A549 (cell line): ENCODE measurements at regions not wholly inside any gene's neighbourhood (a gene's known extent, or its start where the extent isn't known, plus 50 kb on each side); places are given as distances from the start of the nearest gene placed in this dataset.

Experiments
- ATAC-seq, 2 experiments: fragments of 200-7000 bp in 1 of 2; fragments of >200 bp in 1 of 2; cut with Nextera tagmentation in 1 of 2; cut with Tn5 transposase in 1 of 2; 3 replicates each; pipeline versions ENCODE4 v1.8.0 to v1.9.1; 2018 to 2020; ENCODE audit warnings: mild to moderate bottlenecking in 1 of 2, moderate library complexity in 1 of 2
- CTCF ChIA-PET: fragments of 300-600 bp; sonication (Branson Sonifier 250); formaldehyde crosslinking; extraction: SDS; loops from one replicate; lab custom pipeline; 2021; ENCODE audit warnings: antibody characterized with exemption, inconsistent platforms; lab: Yijun Ruan, JAX
- POLR2A ChIA-PET: fragments of 350-600 bp; formaldehyde crosslinking; extraction: SDS; loops from one replicate; lab custom pipeline; 2021; ENCODE audit warnings: antibody characterized with exemption, inconsistent platforms; lab: Yijun Ruan, JAX
- DNase-seq, 2 experiments: peaks; one replicate each; pipeline versions ENCODE4 v3.0.0 to v3.0.0-alpha.2; 2011 to 2016; ENCODE audit warnings: low read depth in 1 of 2, low spot score in 1 of 2
- FAIRE-seq: peaks from 2 replicates; lab custom pipeline; 2011; peaks lifted over from hg19 to GRCh38; lab: Jason Lieb, UNC
- H3K27ac ChIP-seq, 2 experiments: fragments of >200 bp; sonication (Bioruptor Twin); formaldehyde crosslinking; 3 replicates each; pipeline ENCODE4 v1.5.1; 2016 to 2017
- H3K4me1 ChIP-seq: fragments of >200 bp; sonication (Bioruptor Twin); formaldehyde crosslinking; 3 replicates; pipeline ENCODE4 v1.6.1; 2016
- H3K4me2 ChIP-seq: fragments of >200 bp; sonication (Bioruptor Twin); formaldehyde crosslinking; 3 replicates; pipeline ENCODE4 v1.6.1; 2016
- H3K4me3 ChIP-seq: fragments of >200 bp; sonication (Bioruptor Twin); formaldehyde crosslinking; 3 replicates; pipeline ENCODE4 v1.5.1; 2016
- H3K9me3 ChIP-seq: fragments of >200 bp; sonication (Bioruptor Twin); formaldehyde crosslinking; 3 replicates; pipeline ENCODE4 v1.6.1; 2016
- CHD4 ChIP-seq: fragments of 200-600 bp; sonication (generic); IDR thresholded peaks from 2 replicates; pipeline ENCODE4 v1.6.1; 2016; ENCODE audit warnings: antibody characterized with exemption, mild to moderate bottlenecking, borderline replicate concordance
- EHMT2 ChIP-seq: fragments of 200-600 bp; sonication (generic); IDR thresholded peaks from 2 replicates; pipeline ENCODE4 v1.6.1; 2016; ENCODE audit warnings: antibody characterized with exemption, low read depth, mild to moderate bottlenecking, moderate library complexity
- EP300 ChIP-seq, 2 experiments: fragments of >200 bp; sonication (Bioruptor Twin); formaldehyde crosslinking; IDR thresholded peaks; 2 replicates in 1 of 2; 3 replicates in 1 of 2; pipeline ENCODE4 v1.6.1; 2016 to 2017
- FOSB ChIP-seq: fragments of 250-450 bp; sonication (Bioruptor Pico); IDR thresholded peaks from 2 replicates; pipeline ENCODE4 v1.5.0; 2020; ENCODE audit warnings: mild to moderate bottlenecking, moderate library complexity
- FOXS1 ChIP-seq: fragments of 250-450 bp; sonication (Bioruptor Pico); IDR thresholded peaks from 2 replicates; pipeline ENCODE4 v1.5.0; 2020; ENCODE audit warnings: mild to moderate bottlenecking, moderate library complexity
- HEYL ChIP-seq: fragments of 250-450 bp; sonication (Bioruptor Pico); IDR thresholded peaks from 2 replicates; pipeline ENCODE4 v1.8.0; 2021; ENCODE audit warnings: mild to moderate bottlenecking, moderate library complexity
- HOXB13 ChIP-seq: fragments of 250-450 bp; sonication (Bioruptor Pico); IDR thresholded peaks from 2 replicates; pipeline ENCODE4 v1.5.0; 2020; ENCODE audit warnings: low read depth, mild to moderate bottlenecking, moderate library complexity
- JUN ChIP-seq, 2 experiments: fragments of >200 bp; sonication (Bioruptor Twin); formaldehyde crosslinking; IDR thresholded peaks; 2 replicates in 1 of 2; 3 replicates in 1 of 2; pipeline ENCODE4 v1.6.1; 2016 to 2017
- JUNB ChIP-seq: fragments of >200 bp; sonication (Bioruptor Twin); formaldehyde crosslinking; IDR thresholded peaks from 2 replicates; pipeline ENCODE4 v1.6.1; 2016
- KDM1A ChIP-seq: fragments of 200-600 bp; sonication (generic); IDR thresholded peaks from 2 replicates; pipeline ENCODE4 v1.6.1; 2016; ENCODE audit warnings: low read depth, mild to moderate bottlenecking
- MAZ ChIP-seq: fragments of 150-350 bp; IDR thresholded peaks from 2 replicates; pipeline ENCODE4 v1.6.1; 2014; ENCODE audit warnings: antibody characterized with exemption, low read depth, low read length, borderline replicate concordance
- MYC ChIP-seq: IDR thresholded peaks from 2 replicates; pipeline ENCODE4 v1.6.1; 2012; ENCODE audit warnings: mild to moderate bottlenecking, inconsistent platforms, low read length, improper control_type of control experiment, borderline replicate concordance
- NFE2L2 ChIP-seq: fragments of 150-350 bp; conservative IDR thresholded peaks from 2 replicates; pipeline ENCODE4 v1.6.1; 2014; ENCODE audit warnings: low read length
- NR3C1 ChIP-seq: fragments of >200 bp; sonication (Bioruptor Twin); formaldehyde crosslinking; IDR thresholded peaks from 3 replicates; pipeline ENCODE4 v1.6.1; 2017
- RARB ChIP-seq: fragments of 250-450 bp; sonication (Bioruptor Pico); IDR thresholded peaks from 2 replicates; pipeline ENCODE4 v1.8.0; 2021; ENCODE audit warnings: mild to moderate bottlenecking, moderate library complexity
- RFX5 ChIP-seq: fragments of 450-650 bp; IDR thresholded peaks from 2 replicates; pipeline ENCODE4 v1.7.1; 2014; ENCODE audit warnings: antibody characterized with exemption, mild to moderate bottlenecking, moderate library complexity
- TFCP2L1 ChIP-seq: fragments of 250-450 bp; sonication (Bioruptor Pico); IDR thresholded peaks from 2 replicates; pipeline ENCODE4 v1.5.0; 2021; ENCODE audit warnings: mild to moderate bottlenecking
- WGBS: methylation state at CpG from one replicate; pipeline ENCODE4 v1.1.6; 2017; ENCODE audit errors: missing lambda C conversion rate; 5-methylcytosine and 5-hydroxymethylcytosine counted together
- TF ChIP-seq, protein P1 (sequence below): IDR thresholded peaks from 2 replicates; pipeline ENCODE4 v1.6.1; 2012
- TF ChIP-seq, protein P2 (sequence below): fragments of 250-450 bp; sonication (Bioruptor Pico); IDR thresholded peaks from 2 replicates; pipeline ENCODE4 v1.5.0; 2020; ENCODE audit warnings: low read depth, mild to moderate bottlenecking, moderate library complexity
- TF ChIP-seq, protein P3 (sequence below): fragments of 200-600 bp; sonication (generic); IDR thresholded peaks from 2 replicates; pipeline ENCODE4 v1.6.1; 2016; ENCODE audit warnings: antibody characterized with exemption, mild to moderate bottlenecking, moderate library complexity
- TF ChIP-seq, protein P4 (sequence below): fragments of 150-350 bp; IDR thresholded peaks from 2 replicates; pipeline ENCODE4 v1.6.1; 2014; ENCODE audit warnings: low read depth, mild to moderate bottlenecking, low read length
- TF ChIP-seq, protein P5 (sequence below): fragments of 450-650 bp; IDR thresholded peaks from 2 replicates; pipeline ENCODE4 v1.6.1; 2014; ENCODE audit warnings: antibody characterized with exemption
- TF ChIP-seq, protein P6 (sequence below): fragments of 250-450 bp; sonication (Bioruptor Pico); IDR thresholded peaks from 2 replicates; pipeline ENCODE4 v1.5.0; 2021; ENCODE audit warnings: mild to moderate bottlenecking, moderate library complexity, borderline replicate concordance

DNA sequence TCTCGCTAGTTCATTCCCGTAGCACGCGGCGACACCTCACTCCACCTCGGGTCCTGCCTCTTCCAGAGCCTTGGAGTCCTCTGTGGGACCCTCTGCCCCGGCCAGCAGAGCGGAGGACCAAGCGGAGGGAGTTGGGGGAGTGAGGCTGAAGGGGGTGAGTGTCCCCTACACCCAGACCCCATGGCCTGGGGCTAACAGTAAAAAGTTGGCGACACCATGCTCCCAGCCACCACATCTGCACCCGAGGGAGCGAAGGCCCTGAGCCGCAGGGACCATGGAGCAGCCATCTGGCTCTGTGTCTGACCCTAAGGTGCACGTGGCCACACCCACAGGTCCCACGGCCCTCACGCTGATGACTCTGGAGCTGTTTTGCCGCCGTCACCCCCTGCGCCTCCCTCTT lies 293.8 kb downstream of the BRD1 start:
- WGBS = 46% methylated on average over 14 of the region's 19 CpGs
- no peak overlapping the region for H3K4me3 ChIP-seq
- POLR2A ChIA-PET = no interaction called here
- no peak overlapping the region for H3K4me2 ChIP-seq
- H3K4me1 ChIP-seq = no peaks in the 10 kb centered on the region
- no peaks in the 10 kb centered on the region for H3K9me3 ChIP-seq
- ATAC-seq = no peak
- no peak overlapping the region for H3K27ac ChIP-seq
- CTCF ChIA-PET = interaction anchor here (1.0 to 1.4 kb wide), 2 partner anchors 11 to 12 kb away, joined by 3 read pairs; no protein-coding TSS in a partner anchor
- no peak for FAIRE-seq
- no peak for DNase-seq
- TF ChIP-seq JUNB (no peak), TFCP2L1 (no peak), RFX5 (no peak), EHMT2 (no peak)
- TF ChIP-seq, all 56 proteins: peak for 0

DNA sequence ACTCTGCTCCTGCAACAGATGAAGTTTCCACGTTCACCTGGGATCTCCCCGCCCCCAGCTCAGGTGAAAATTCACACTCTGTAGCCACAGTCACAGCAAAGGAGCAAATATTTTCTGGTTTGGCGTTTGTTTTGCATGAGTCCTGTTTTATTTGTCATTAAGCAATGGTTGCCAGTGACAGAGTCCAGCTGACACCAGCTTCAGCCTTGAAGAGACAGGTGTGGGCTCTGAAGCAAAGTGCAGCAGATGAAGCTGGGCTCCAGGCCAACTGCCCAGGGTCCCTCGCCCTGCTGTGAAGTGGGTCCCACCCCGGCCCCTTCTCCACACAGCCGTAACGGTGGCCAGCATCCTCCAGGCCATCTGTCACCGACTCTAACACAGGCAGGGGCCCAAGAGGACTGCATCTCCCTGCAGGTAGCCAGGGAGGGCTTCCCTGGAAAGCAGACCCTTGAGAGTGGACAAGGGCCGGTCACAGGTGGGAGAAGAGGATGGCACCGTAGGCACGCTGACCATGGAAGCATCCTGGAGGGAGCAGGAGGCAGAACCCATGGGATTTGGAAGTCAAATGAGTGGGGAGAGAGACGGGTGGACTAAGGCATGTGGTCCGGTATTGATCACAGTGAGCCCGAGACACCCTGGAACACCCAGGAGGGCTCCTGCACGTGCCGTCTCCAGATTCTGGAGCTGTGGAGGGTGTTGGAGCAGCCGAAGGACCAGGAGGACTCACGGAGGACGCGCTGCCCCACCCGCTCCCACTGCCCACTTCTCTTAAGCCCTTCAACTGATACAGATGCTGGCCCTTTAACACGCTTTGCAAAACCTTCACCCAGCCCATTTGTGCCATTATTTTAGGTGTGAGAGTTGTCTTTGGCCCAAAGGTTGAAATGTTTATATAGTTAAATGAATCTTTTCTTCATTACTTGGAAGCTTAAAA lies 294.5 kb downstream of the BRD1 start:
- no peaks in the 10 kb centered on the region for H3K9me3 ChIP-seq
- ChIA-PET CTCF (interaction anchor here (1.0 to 1.4 kb wide), 2 partner anchors 10 to 13 kb away, joined by 3 read pairs; no protein-coding TSS in a partner anchor), POLR2A (no interaction called here)
- FAIRE-seq (no peak), DNase-seq (no peak), ATAC-seq (no peak)
- TF ChIP-seq FOSB (CRISPR knock-in tag) (no peak), HOXB13 (CRISPR knock-in tag) (no peak), KDM1A (no peak), MAZ (no peak), NR3C1 (no peak), NFE2L2 (no peak), CHD4 (no peak), MYC (no peak), FOXS1 (CRISPR knock-in tag) (no peak), EHMT2 (no peak), RARB (CRISPR knock-in tag) (no peak)
- TF ChIP-seq, protein P1, sequence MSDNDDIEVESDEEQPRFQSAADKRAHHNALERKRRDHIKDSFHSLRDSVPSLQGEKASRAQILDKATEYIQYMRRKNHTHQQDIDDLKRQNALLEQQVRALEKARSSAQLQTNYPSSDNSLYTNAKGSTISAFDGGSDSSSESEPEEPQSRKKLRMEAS = no peak
- TF ChIP-seq, protein P2, sequence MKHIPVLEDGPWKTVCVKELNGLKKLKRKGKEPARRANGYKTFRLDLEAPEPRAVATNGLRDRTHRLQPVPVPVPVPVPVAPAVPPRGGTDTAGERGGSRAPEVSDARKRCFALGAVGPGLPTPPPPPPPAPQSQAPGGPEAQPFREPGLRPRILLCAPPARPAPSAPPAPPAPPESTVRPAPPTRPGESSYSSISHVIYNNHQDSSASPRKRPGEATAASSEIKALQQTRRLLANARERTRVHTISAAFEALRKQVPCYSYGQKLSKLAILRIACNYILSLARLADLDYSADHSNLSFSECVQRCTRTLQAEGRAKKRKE (CRISPR knock-in tag) = no peak
- TF ChIP-seq, protein P3, sequence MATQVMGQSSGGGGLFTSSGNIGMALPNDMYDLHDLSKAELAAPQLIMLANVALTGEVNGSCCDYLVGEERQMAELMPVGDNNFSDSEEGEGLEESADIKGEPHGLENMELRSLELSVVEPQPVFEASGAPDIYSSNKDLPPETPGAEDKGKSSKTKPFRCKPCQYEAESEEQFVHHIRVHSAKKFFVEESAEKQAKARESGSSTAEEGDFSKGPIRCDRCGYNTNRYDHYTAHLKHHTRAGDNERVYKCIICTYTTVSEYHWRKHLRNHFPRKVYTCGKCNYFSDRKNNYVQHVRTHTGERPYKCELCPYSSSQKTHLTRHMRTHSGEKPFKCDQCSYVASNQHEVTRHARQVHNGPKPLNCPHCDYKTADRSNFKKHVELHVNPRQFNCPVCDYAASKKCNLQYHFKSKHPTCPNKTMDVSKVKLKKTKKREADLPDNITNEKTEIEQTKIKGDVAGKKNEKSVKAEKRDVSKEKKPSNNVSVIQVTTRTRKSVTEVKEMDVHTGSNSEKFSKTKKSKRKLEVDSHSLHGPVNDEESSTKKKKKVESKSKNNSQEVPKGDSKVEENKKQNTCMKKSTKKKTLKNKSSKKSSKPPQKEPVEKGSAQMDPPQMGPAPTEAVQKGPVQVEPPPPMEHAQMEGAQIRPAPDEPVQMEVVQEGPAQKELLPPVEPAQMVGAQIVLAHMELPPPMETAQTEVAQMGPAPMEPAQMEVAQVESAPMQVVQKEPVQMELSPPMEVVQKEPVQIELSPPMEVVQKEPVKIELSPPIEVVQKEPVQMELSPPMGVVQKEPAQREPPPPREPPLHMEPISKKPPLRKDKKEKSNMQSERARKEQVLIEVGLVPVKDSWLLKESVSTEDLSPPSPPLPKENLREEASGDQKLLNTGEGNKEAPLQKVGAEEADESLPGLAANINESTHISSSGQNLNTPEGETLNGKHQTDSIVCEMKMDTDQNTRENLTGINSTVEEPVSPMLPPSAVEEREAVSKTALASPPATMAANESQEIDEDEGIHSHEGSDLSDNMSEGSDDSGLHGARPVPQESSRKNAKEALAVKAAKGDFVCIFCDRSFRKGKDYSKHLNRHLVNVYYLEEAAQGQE = no peak
- H3K4me1 ChIP-seq = no peaks in the 10 kb centered on the region
- no peak overlapping the region for H3K4me2 ChIP-seq
- no peak overlapping the region for H3K4me3 ChIP-seq
- no peak overlapping the region for H3K27ac ChIP-seq
- 19% methylated on average over 17 of the region's 22 CpGs for WGBS

DNA sequence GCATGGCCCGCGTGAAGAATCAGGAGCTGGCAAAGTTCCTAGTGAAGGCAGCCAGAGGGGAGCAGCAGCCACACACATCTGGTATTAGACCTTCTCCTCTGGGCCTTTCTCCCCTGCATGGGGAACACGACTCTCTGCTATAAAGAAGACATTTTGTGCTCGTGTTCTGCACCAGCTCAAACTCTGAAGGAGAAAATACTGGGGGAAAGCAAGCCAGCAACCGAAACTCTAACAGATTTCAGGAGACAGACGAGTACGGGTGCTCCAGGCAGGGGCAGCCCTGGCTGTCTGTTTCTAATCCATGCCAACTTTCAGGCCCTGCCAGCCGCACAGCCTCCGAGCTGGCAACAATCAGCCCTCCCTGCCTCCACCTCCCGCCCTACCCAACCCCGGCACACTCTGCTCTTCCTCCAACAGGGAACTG lies 296.3 kb downstream of the BRD1 start:
- FAIRE-seq (no peak), ATAC-seq (no peak), DNase-seq (no peak)
- no peak overlapping the region for H3K4me3 ChIP-seq
- H3K27ac ChIP-seq = no peak overlapping the region
- H3K4me2 ChIP-seq = no peak overlapping the region
- ChIA-PET CTCF (no interaction called here), POLR2A (no interaction called here)
- H3K4me1 ChIP-seq = no peaks in the 10 kb centered on the region
- WGBS = 35% methylated on average over 9 of the region's 11 CpGs
- H3K9me3 ChIP-seq = no peaks in the 10 kb centered on the region
- TF ChIP-seq EHMT2 (no peak), EP300 (IDR thresholded peaks at IDR 0.05) (no peak), JUNB (no peak), RFX5 (no peak), JUN (IDR thresholded peaks at IDR 0.05) (no peak), HEYL (CRISPR knock-in tag) (no peak)
- TF ChIP-seq, protein P4, sequence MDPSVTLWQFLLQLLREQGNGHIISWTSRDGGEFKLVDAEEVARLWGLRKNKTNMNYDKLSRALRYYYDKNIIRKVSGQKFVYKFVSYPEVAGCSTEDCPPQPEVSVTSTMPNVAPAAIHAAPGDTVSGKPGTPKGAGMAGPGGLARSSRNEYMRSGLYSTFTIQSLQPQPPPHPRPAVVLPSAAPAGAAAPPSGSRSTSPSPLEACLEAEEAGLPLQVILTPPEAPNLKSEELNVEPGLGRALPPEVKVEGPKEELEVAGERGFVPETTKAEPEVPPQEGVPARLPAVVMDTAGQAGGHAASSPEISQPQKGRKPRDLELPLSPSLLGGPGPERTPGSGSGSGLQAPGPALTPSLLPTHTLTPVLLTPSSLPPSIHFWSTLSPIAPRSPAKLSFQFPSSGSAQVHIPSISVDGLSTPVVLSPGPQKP = no peak
- TF ChIP-seq, protein P5, sequence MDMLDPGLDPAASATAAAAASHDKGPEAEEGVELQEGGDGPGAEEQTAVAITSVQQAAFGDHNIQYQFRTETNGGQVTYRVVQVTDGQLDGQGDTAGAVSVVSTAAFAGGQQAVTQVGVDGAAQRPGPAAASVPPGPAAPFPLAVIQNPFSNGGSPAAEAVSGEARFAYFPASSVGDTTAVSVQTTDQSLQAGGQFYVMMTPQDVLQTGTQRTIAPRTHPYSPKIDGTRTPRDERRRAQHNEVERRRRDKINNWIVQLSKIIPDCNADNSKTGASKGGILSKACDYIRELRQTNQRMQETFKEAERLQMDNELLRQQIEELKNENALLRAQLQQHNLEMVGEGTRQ = no peak
- TF ChIP-seq, protein P6, sequence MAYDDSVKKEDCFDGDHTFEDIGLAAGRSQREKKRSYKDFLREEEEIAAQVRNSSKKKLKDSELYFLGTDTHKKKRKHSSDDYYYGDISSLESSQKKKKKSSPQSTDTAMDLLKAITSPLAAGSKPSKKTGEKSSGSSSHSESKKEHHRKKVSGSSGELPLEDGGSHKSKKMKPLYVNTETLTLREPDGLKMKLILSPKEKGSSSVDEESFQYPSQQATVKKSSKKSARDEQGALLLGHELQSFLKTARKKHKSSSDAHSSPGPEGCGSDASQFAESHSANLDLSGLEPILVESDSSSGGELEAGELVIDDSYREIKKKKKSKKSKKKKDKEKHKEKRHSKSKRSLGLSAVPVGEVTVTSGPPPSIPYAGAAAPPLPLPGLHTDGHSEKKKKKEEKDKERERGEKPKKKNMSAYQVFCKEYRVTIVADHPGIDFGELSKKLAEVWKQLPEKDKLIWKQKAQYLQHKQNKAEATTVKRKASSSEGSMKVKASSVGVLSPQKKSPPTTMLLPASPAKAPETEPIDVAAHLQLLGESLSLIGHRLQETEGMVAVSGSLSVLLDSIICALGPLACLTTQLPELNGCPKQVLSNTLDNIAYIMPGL (CRISPR knock-in tag) = no peak
